Stimulated activated CD4-positive, alpha-beta T cell treated with anti-CD3 and anti-CD28 coated beads, Interleukin-12 subunit alpha, Interleukin-12 subunit beta, amount 100 ng/mL, for 4 hours (primary cell): ENCODE measurements at regions not wholly inside any gene's neighbourhood (a gene's known extent, or its start where the extent isn't known, plus 50 kb on each side); places are given as distances from the start of the nearest gene placed in this dataset.
A peak's percentile ranks its signal among the peaks of the same experiment; 100 is the strongest.
"Not testable (repeated sequence)": the region's sequence is repeated elsewhere in the genome, so short reads cannot be mapped to it uniquely, and the experiment has no call there.

Source experiments
- DNase-seq: peaks from one replicate; pipeline ENCODE4 v3.0.0-alpha.2; 2020

DNA sequence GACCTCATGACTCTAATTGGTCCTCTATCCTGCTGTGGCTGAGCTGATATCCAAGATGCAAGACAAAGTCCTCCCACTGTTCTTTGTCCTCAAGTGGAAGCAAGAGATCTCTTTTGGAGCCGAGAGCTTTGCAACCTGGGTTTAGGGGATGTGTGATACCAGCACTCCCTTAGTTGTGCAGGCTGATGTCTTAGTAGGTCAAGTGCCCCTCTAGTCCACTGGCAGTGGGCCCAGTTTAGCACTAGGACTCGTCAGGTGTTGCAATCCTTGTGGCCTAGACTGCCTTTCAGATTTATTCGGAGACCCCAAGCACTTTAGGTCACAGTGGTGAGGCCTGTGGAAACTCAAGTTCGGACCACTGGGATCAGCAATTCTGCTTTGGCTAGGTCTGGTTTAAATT, 64.0 kb downstream of the GPRASP3 start:
- DNase-seq: no peak

DNA sequence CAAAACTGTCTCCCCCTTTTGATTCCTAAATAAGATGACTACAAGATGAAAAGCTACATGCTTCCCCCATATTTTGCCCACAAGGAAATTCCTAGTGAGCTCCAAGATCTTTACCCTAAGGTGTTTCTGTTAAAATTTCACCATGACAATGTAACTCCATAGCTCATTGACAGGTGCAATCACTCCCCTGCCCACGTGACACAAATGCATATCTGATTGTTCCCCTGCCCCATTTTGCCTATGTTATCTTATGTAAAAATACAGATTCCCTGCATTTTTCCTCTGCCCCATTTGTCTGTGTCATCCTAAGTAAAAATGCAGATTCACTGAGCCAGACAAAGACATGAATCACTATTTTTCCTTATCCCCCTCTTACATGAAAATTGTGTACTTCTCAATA, 66.7 kb downstream of the GPRASP3 start:
- no peak for DNase-seq

DNA sequence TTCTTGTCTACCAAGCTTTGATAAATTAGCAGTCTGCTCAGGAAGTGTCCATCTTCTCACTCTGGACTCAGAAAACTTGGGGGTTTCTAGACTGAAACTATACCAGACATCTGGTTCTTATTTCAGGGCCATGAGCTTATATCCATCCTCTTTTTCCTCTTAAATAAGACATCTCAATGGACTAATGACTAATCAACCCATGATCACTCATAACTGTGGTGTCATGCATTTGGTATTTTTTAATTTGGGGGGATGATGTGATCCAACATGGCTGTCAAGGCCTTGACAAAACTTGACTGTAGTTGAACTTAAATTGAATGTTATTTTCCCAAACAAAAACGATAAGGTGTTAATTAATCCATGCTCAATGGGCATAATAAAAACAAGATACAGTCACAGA, 87.8 kb downstream of the GPRASP3 start:
- DNase-seq: no peak

DNA sequence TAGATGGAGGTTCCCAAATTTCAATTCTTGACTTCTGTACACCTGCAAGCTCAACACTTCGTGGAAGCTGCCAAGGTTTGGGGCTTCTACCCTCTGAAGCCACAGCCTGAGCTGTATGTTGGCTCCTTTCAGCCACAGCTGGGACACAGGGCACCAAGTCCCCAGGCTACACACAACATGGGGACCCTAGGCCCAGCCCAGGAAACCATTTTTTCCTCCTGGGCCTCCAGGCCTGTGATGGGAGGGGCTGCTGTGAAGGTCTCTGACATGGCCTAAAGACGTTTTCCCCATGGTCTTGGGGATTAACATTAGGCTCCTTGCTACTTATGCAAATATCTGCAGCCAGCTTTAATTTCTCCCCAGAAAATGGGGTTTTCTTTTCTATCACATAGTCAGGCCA, 97.7 kb downstream of the GPRASP3 start:
- not testable (repeated sequence) for DNase-seq

DNA sequence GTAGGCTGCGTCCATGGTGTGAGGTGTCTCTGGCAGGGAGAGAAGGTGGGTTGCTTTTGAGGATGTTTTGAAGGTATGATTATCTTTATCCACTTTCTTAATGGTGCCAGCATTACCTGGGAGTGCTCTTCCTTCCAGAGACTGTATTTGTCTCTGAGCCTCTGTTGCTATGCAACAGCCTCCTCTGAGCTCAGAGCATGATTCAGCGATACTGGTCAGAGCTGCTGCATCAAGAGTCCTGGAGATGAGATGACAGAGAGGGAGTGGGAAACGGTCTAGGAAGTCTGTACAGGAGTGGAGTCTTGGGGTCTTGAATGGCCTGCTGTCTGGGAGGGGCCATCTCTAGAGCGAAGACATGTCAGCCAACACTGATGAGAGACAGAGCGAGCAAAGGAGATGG, 104.4 kb upstream of the RAB40AL start:
- no peak for DNase-seq

DNA sequence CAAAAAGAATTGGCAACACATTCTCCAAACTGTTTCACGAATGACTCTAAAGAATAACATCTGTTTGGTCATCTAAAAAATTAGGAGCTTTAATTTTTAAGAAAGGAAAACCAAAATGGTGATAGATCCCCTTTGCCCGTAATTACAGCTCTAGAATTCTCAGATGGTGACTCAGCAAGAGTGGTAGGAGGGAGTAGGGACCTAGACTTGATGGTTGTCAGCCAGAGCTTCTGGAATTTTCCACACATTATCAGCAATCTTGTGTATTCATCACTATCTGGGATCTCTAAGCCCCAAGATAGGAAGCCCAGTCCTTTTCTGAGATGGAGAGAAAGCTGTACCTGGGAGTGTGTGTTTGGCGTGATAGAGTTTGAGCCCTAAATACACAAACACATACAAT, 103.9 kb upstream of the RAB40AL start:
- DNase-seq: no peak

DNA sequence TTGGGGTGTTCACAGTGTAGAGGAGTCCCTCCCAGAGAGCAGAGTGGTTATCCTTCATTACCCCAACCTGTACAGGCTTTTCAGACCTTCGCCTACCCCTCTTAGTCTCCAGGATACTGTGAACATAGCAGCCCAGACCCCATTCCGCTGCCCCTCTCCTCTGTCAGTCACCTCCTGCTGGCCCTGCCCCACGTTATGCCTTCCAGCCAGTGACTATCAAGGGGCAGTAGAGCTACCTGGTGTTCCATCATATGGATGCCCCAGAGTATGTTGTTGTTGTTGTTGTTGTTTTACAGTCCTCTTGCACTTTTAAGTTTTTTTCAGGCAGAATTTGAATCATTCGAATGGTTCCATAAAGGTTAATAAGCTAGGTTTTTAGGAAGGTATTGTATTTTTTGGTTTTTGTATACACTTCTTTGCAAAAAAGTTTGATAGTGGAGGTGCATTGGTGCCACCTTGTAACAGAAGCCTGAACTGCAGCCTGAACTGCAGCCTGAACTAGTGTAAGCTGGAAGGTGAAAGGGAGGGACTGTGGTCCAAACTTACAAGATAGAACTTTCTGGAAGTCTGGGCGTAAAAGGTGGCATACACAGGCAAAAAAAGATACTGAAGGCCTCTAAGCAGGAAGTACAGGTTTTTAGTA, 101.4 kb upstream of the RAB40AL start:
- no peak for DNase-seq

DNA sequence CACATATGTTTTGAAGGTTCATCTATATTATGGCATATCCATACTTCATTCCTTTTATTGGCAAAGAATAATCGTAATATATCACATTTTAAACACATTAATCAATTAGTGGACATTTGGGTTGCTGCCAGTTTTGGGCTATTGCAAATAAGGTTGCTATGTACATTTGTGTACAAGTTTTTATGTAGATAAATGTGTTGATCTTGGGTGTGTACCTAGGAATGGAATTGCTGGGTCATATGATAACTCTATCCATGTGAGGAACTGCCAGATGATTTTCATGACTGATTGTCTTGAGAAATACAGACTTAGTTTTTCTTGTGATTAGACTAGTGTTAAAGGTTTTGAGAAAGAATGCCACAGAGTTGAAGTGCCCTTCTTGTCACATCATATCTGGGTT, 99.2 kb upstream of the RAB40AL start:
- DNase-seq: no peak

DNA sequence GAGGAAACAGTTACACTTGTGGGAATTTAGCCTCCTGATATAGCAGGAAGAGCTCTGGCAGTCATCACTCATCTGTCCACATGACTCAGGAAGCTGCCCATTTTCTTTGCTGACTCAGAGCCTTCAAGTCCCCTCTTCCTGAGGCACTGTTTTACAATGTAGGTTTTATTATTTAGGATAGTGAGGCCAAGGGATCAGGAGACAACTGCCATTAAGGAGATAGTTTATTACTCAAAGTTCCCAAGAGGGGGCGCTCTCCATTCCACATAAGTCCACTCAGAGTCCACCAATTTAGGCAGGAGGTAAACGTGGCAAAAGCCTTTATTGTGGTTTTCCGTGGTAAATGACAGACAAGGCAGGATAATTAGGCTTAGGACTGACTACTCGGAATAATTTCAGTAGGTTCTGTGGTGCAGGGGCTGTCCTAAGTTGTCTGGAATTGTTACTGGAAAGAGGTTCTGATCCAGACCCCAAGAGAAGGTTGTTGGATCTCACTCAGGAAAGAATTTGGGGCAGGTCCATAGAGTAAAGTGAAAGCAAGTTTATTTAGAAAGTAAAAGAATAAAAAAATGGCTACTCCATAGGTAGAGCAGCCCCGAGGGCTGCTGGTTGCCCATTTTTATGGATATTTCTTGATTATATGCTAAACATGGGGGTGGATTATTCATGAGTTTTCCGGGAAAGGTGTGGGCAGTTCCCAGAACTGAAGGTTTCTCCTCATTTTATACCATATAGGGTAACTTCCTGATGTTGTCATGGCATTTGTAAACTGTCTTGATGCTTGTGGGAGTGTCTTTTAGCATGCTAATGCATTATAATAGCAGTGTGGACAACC, 96.0 kb upstream of the RAB40AL start:
- no peak for DNase-seq

DNA sequence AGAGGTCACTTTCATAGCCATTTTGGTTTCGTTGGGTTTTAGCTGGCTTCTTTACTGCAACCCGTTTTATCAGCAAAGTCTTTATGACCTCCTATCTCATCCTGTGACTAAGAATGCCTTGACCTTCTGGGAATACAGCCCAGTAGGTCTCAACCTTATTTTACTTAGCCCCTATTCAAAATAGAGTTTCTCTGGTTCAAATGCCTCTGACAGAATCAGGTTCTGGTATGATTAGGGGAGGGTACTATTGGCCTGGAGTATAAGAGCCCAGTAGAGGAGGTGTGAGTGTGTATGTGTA, 95.4 kb upstream of the RAB40AL start:
- no peak for DNase-seq

DNA sequence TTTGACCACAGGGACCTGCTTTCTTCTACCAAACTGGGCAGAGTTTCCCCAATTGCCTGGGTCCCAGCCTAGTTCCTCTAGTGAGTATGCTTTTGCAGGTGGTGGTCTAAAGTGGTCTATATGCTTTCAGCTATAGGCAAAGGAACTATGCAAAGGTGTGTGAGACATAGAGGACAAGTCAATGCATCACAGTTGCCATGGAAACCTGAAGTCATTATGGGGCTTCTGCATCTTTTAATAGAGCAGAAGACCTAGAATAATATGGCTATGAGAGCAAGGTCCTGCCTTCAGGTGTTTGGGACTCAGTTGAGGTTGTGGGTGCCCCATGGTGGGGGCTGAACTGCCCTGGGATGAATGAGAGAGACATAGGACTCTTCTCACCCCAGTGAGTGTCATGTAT, 92.1 kb upstream of the RAB40AL start:
- no peak for DNase-seq

DNA sequence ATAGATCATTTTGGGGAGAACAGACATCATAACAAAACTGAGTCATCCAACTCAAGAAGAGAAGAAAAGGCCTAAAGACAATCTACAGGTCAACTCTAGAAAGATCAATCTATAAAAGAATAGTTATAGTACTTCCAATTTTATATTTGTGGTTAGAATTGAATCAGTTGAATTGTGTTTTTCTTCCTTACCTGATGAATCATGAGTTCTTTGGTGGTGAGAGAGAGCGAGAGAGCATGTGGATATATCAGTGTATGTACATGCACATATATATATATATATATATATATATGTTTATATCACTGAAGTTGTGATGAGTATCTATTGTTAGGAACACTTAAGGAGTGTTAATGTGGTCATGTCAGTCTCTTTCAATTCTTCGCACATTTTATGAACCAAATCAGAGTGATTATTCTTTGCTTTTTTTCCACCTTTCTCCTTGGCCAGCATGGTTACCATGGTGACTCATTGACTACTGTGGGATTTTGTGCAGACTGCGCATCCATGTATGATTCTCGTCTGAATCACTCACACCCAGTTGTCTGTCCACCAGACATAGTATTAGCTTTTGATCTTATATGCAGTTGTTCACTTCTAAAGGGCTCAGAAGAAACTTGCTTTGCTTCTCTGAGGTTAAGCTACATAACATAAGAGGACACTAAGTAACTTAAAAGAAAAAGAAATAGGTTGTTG, 90.4 kb upstream of the RAB40AL start:
- no peak for DNase-seq

DNA sequence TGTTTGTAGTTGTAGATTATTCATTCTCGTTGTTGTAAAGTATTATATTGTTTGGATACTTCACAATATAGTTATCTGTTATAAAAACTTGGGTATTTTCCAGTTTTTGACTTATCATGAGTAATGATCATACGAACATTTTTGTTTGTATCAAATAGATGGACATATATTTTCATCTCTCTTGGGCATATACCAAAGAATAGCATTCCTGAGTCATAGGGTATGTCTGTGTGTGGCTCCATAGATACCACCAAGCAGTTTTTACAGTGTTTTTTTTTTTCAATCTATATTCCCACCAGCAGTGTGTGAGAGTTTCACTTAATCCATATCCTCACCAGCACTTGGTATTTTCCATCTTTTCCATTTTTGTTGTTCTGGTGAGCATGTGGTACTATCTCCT, 89.7 kb upstream of the RAB40AL start:
- no peak for DNase-seq

DNA sequence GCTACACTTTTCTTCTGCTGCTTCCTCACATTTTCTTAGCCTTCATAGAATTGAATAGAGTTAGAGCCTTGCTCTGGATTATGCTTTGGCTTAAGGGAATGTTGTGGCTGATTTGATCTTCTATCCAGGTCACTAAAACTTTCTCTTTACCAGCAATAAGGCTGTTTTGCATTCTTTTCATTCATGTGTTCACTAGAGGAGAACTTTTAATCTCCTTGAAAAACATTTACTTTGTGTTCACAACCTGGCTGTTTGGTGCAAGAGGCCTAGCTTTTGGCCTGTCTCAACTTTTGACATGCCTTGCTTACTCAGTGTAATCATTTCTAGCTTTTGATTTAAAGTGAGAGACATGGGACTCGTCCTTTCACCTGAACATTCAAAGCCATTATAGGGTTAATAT, 87.7 kb upstream of the RAB40AL start:
- DNase-seq: no peak

DNA sequence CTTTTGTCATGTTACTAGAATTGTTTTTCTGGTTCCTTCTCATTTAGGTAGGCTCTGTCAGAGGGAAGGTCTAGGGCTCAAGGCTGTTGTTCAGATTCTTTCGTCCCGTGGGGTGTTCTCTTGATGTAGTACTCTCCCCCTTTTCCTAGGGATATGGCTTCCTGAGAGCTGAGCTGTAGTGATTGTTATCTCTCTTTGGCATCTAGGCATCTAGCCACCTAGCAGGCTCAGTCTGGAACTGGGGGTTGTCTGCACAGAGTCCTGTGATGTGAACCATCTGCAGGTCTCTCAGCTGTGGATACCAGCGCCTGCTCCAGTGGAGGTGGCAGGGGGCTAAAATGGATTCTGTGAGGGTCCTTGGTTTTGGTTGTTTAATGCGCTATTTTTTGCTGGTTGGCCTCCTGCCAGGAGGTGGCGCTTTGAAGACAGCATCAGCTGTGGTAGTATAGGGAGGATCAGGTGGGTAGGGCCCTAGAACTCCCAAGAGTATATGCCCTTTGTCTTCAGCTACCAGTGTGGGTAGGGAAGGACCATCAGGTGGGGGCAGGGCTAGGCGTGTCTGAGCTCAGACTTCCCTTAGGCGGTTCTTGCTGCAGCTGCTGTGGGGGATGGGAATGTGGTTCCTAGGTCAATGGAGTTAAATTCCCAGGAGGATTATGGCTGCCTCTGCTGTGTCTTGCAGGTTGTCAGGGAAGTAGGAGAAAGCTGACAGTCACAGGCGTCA, 78.1 kb upstream of the RAB40AL start:
- DNase-seq: not testable (repeated sequence)

DNA sequence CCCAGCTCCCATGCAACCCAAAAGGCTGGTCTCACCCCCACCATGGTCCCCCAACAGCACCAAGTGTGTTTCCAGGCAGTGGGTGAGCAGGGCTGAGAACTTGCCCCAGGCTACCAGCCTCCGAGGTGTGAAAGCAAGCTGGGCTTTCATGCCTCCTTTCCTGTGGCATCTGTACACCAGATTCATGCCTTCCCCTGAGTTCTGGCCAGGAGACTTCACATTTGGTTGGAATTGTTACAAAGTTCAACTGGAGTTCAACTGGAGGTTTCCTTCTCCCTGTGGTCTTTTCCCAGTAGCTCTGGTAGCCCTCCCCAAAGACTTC, 77.6 kb upstream of the RAB40AL start:
- no peak for DNase-seq

DNA sequence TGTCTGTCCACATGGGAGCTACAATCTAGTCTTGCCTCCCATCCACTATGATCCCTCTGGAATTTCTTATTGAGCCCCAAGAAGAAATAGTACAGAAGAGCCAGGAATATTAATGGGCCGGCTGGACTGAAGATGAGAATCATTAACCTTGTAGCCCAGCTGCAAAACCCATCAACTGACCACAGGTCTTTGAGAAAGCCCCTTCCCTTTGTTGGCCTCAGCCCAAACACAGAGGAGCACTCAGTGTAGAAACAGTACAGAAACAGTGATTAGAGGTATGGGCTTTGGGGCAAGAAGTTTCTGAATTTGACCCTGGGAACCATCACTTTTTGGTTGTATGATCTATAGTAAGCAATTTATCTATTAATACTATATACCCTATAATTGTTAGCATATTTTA, 76.8 kb upstream of the RAB40AL start:
- DNase-seq: no peak

DNA sequence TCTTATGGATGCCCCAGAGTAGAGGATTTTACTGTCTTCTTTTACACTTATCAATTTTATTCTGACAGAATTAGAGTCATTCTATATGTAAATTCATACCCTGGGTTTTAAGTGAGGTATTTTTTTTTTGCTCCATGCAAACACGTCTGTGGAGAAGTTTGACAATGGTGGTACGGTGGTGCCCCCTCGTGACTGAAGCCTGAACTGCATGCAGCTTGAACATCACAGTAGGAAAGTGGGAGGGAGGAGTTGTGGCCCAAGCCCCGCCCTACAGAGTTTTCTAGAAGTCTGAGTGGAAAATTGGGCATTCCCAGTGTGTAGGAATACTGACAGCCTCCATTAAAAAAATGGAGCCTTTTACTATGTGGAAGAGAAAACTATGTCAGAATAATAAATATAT, 73.3 kb upstream of the RAB40AL start:
- peak; percentile 74 for DNase-seq

DNA sequence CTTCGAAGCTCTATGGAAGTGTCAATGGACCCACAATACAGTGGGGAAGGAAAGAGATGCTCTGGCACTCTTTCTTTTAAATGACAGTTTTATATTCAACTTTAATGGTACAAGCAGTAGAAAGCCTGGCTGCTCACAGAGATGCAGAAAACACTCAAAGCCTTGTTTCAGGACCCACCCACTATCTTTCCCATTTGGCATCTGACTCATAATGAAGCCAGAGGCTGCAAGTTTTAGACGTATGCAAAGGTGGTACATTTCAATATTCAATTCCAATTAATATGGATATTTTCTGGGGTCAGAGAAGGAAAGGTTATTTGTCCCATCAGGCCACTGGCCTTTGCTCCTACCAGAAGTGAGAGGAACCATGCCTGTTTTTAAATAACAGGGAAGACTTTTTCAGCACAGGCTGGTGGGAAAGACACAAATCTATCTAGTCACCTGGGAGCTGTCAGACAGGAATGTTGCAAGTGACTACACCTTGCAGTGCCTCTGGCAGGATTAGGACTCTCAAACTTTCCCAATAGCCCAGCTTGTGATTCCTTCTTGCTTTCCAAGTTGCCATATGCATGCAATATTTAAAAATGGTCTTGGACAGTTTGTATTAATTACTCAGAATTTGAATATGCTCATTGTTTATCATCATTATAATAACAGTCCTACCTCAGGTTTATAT, 70.0 kb upstream of the RAB40AL start:
- no peak for DNase-seq

DNA sequence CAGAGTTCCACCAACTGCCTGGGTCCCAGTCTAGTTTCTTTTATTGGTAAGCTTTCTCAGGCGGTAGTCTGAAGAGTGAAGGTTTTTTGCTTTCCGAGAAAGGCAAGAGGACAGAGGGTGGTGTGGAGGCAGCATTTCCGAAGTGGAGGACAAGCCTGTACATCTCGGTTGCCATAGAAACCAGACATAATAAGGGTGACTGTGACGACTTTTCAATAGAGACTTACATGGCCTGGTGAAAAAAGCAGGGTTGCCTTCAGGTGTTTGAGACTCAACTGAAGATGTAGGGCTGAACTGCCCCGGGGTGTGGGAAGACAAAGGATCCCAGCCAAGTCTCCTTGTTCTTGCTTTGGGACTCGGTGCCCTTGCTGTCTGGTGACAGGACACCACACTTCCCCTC, 53.6 kb upstream of the RAB40AL start:
- no peak for DNase-seq
